DMS153 treated with DMSO at 0.1 percent for 48 hours (cell line): ENCODE measurements at regions not wholly inside any gene's neighbourhood (a gene's known extent, or its start where the extent isn't known, plus 50 kb on each side); places are given as distances from the start of the nearest gene placed in this dataset.

ENCODE experiments used
- DNase-seq: peaks from one replicate; lab custom pipeline; 2025; ENCODE audit not compliant: unreplicated experiment; lab: John Stamatoyannopoulos, UW

DNA sequence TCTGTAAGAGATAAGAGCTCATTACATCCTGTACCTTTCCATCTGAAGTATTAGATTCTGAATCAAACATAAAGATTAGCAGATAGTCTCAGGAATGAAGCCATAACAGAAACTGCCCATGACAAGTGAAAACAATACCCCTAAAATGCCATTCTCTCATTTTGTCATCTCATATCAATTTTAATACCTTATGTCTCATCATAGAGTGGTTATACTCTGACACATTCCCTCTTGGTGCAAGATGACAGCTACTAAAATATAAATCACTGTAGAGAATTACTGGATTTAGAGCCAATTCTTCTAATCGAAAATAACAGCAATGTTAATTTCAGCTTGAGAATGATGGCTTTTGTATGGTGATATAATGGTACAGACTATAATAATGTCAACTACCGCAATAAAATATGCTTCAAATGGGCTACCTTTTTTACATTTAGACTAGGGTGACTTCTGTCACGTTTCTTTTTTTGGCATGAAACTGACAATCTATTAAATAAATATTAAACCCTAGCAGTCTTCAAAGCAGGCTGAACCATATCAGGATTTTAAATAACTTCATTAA, 125.1 kb upstream of the ITGA4 start:
- no peak for DNase-seq

DNA sequence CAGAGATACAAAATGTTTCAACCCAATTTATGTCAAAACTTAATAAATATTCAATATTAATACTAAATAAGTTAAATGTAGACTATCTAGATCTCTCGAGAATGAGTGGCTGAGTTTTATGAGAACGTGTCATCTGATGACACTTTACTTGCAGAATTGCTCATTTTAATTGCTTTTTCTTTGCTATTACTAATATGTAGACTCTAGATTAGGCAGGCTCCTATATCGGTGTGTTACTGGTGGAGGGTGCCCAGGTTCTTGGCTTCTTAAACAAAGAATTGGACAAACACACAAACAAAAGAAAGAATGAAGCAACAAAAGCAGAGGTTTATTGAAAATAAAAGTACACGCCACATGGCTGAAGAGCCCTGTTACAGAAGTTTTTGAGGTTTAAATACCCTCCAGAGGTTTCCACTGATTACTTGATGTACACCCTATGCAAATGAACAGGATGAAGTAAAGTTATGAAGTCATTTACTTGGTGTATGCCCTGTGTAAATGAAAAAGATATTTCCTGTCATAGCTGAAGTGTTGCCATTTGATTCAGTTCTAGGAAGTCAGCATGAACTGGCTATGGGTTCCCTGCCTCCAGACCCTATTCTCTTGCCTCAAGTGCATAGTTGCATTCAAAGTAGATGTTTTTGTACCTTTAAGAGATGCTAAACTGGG, 122.9 kb upstream of the ITGA4 start:
- DNase-seq = no peak

DNA sequence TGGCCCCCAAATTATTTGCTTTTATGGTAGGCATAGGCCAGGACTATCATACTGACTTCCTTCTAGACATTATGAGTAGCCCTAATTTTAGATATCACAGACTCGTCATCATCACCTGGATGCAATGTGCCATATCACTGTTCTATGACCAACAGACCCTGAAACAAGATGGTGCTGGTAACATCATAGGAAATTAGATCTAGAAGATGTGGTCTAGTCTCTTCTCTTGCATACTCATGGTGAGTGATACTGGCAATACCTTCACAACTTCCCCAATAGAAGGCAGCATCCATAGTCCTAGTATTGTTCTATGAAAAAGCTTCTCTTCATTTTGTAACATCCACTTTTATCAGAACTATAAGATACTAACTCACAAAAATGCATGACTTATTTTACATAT, 116.3 kb upstream of the ITGA4 start:
- DNase-seq = no peak

GRCh38 chr2:181341855-181342600, 115.2 kb upstream of the ITGA4 start:
- DNase-seq = no peak

DNA sequence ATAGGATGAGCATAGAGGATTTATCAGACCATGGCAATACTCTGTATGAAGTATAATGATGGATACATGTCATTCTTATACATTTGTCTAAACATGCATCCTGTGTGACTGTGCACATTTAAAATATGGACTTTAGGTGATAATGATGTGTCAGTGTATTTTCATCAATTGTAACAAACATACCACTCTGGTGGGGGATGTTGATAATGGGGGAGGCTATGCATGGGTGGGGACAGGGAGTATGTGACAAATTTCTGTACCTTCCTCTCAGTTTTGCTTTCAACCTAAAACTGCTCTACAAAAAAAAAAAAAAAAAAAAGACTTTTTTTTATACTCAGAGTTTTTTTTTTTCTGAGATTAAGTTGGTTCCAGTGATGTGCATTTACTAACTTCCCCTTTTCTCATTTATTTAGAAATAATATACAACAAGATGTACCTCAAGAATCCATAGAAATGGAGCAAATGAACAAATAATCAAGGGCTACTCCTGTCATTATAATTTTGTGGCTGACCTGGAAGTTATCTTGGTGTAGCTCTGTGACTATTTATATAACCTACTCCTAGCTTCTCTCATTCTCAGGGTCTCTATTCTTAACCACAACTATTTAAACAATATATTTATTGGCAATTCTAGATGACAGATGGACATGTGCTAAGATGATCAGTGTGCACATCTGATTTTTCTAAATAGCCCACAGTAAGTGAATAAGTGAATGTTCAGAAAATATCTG, 108.9 kb upstream of the ITGA4 start:
- no peak for DNase-seq

GRCh38 chr2:181352158-181352557, 105.0 kb upstream of the ITGA4 start:
- no peak for DNase-seq

- no peak for DNase-seq
These were observed 102.6 kb upstream of the ITGA4 start for GRCh38 chr2:181354626-181355025.

DNA sequence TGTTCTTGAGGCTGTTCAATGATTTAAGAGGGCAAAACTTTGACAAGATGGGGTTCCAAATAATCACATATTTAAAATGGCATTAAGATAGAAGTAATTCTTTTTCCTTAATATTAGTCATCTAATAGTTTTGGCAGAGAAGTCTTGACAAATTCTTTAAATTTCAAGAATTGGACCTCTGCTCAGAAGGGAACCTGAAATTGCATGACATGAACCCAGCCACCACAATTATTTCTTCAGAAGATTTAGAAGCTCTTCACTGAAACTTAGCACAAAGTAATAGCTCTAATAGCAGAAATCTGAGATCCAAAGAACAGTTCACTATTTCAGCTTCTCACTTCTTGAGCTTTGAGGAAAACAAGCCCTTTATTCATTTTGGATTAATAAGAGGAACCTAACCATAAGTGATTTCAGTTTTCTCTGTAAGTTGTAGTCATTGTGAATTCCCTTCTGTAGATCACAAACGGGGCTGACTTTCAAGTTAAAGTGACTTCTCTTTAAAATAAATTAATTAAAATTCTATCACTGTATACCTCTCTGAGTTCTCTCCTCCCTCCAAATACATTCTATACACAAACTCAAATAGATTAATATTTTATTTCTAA, 100.6 kb upstream of the ITGA4 start:
- no peak for DNase-seq

DNA sequence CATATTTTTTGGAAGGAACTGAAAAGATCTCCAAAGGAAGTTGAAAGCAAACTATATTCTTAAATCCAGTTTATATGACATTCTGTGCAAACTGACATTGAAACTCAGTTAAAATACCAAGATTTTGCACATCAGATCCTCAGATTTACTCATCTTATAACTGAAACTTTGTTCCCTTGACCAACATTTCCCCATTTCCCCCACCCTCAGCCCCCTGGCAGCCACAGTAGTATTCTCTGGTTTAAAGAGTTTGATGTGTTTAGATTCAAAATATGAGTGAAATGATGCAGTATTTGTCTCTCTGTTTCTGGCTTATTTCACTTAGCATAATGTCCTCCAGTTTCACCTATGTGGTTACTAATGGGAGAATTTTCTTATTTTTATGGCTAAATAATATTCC, 99.2 kb upstream of the ITGA4 start:
- DNase-seq = no peak

GRCh38 chr2:181362561-181362960, 94.6 kb upstream of the ITGA4 start:
- no peak for DNase-seq

DNA sequence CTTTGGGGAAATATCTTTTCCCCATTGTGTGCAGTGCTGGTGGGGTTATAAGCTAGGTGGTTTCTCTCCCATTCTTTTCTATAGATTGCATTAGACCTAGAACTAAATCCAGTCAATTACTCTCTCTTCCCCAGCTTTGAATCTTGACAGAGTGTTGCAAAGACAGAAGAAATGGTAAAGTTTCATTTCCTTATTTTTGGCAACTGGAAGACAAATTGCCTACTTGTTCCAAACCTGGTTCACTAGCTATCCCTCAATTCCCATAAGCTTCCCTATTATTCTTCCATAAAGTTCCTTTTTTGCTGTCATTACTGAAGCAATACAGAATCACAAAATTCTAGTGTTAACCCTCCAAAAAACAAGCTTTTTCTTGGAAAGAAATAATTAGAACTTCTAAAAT, 94.0 kb upstream of the ITGA4 start:
- no peak for DNase-seq

GRCh38 chr2:181364492-181365170, 92.6 kb upstream of the ITGA4 start:
- DNase-seq = no peak

DNA sequence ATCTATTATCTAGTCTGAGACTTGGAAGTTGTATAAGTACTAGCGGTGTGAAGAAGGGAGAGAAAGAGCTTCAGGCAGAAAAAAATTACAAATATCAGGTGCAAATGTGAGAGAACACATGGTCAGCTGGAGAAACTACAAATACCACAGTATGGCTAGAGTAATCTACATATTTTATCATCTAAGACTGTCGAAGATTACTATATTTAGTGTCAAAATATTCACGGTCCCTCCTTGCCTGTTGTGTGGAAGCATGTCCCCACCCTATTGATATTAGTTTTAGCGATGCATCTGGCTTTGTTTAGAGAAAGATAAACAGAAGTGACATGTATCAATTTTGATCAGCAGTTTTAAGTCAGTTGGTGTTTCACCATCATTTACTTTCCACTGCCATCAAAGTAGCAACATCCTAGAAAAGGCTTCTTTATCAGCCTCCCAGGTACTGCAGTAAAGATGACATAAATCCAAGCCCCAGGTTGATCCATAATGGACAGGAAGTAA, 90.5 kb upstream of the ITGA4 start:
- no peak for DNase-seq

DNA sequence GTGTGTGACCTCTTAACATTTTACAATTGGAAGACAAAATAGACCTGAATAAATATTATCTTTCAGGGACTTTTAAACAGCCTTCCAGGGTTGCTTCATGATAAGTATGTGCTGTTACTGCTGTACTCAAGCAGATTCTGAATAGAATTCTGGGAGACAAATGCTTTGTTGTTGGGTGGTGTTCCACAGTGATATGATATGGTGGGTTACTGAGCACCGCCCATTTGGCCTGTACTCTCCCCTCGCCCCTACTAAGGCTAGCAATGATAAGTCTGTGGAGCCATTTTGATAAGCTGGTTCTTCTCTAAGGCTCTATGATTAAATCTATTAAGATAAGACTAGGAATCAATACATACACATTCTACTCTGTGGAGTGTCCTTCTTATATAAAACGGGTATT, 89.8 kb upstream of the ITGA4 start:
- no peak for DNase-seq

DNA sequence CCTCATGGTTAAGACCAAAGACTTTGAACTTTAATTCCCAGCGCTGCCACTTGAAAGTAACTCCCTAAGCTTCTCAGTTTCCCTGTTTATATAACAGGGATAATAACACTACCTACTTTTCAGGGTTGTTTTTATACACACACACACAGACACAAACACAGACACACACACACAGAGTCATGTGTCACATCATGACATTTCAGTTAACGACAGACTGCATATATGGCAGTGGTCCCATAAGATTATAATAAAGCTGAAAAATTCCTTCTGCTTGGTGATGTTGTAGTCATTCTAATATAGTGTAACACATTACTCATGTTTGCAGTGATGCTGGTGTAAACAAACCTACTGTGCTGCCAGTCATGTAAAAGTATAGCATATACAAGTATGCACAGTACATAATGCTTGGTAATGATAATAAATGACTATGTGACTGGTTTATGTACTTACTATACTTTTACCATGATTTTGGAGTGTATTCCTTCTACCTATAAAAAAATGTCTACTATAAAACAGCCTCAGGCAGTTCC, 89.2 kb upstream of the ITGA4 start:
- no peak for DNase-seq

DNA sequence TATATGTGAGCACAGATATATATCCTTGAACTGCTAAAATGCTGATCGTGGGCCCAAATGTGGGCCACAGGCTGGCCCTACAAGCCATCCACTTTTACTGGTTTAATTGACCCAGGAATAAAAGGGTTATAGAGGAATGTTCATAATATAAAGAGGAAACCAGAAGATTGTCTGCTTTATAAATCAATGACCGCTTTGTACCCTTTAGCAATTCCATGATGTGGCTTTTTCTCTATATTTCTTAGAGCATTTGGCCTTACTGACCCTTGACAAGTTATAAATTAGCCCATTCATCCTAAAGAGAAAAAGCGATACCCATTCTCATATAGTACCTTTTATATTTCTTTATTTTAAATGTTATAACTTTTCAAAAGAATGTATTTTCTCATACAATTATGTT, 87.1 kb upstream of the ITGA4 start:
- no peak for DNase-seq

GRCh38 chr2:181371195-181371594, 86.0 kb upstream of the ITGA4 start:
- DNase-seq = no peak

DNA sequence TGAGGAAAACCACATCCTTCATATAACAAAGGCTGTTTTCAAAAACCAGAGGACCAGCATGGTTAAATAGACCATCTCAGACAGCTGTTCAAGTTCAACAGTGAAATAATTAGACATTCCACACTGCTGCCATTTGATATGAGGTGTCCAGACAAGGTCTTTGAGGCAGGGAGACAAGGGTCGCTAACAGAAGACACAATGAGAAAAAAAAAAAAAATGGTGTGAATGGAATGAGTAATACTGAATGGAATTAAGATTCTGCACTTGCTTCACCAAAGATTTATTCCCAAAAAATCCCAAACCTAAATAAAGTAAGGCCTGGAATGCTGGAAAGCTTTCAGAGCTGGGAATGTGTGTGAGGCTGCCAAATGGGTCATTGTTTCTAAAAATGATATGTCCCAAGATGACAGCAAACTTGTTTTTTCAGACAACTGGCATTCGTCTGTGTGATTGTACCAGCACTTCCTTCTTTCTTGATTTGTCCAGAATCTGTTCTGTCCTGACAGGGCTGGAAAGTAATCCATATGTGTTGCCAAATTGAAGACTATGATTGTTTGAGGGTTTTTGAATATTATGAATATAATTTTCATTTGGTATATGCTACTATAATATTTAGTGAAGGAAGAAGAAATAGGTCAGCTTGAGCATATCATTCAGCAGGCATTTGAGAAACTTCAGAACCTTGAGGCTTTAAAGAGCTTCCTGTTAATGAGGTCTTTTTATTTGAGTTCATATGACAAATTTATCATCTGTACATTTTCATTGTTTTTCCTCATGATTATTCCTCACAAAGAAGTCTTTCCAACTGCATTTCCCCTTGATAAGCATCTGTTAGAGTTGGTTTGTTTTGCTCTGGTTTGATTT, 85.2 kb upstream of the ITGA4 start:
- no peak for DNase-seq

GRCh38 chr2:181372646-181373040, 84.5 kb upstream of the ITGA4 start:
- DNase-seq = no peak
